ENCODE measurements at regions not wholly inside any gene's neighbourhood (a gene's known extent, or its start where the extent isn't known, plus 50 kb on each side); places are given as distances from the start of the nearest gene placed in this dataset.

- no peak for DNase-seq (ENCODE audit: low spot score)
These were observed 161.7 kb downstream of the PLPP3 start for GRCh38 chr1:56417646-56418045.

GRCh38 chr1:56416495-56416894 is 162.9 kb downstream of the PLPP3 start:
- no peak for DNase-seq (ENCODE audit: low spot score)

GRCh38 chr1:56415720-56416119 is 163.6 kb downstream of the PLPP3 start:
- no peak for DNase-seq (ENCODE audit: low spot score)

- no peak for DNase-seq (ENCODE audit: low spot score)
These were observed 164.1 kb downstream of the PLPP3 start for GRCh38 chr1:56415258-56415657.

- no peak for DNase-seq (ENCODE audit: low spot score)
These were observed 164.6 kb downstream of the PLPP3 start for GRCh38 chr1:56414728-56415224.

- DNase-seq (ENCODE audit: low spot score), result no peak
These were observed 165.6 kb downstream of the PLPP3 start for GRCh38 chr1:56413671-56414199.

- no peak for DNase-seq (ENCODE audit: low spot score)
These were observed 167.7 kb downstream of the PLPP3 start for GRCh38 chr1:56411484-56412180.

- DNase-seq (ENCODE audit: low spot score), result no peak
These were observed 168.3 kb downstream of the PLPP3 start for GRCh38 chr1:56411021-56411420.

GRCh38 chr1:56410405-56410804 is 169.0 kb downstream of the PLPP3 start:
- no peak for DNase-seq (ENCODE audit: low spot score)

- DNase-seq (ENCODE audit: low spot score), result no peak
These were observed 170.2 kb downstream of the PLPP3 start for GRCh38 chr1:56409112-56409691.

GRCh38 chr1:56406821-56407220 is 172.5 kb downstream of the PLPP3 start:
- DNase-seq (ENCODE audit: low spot score), result no peak

- no peak for DNase-seq (ENCODE audit: low spot score)
These were observed 174.8 kb downstream of the PLPP3 start for GRCh38 chr1:56404561-56405030.

- no peak for DNase-seq (ENCODE audit: low spot score)
These were observed 175.3 kb downstream of the PLPP3 start for GRCh38 chr1:56404066-56404465.

- DNase-seq (ENCODE audit: low spot score), result no peak
These were observed 176.0 kb downstream of the PLPP3 start for GRCh38 chr1:56403321-56403720.

GRCh38 chr1:56401191-56401590 is 178.2 kb downstream of the PLPP3 start:
- no peak for DNase-seq (ENCODE audit: low spot score)

- no peak for DNase-seq (ENCODE audit: low spot score)
These were observed 178.8 kb downstream of the PLPP3 start for GRCh38 chr1:56400526-56400925.

GRCh38 chr1:56399795-56400194 is 179.6 kb downstream of the PLPP3 start:
- DNase-seq (ENCODE audit: low spot score), result no peak

GRCh38 chr1:56399326-56399725 is 180.0 kb downstream of the PLPP3 start:
- no peak for DNase-seq (ENCODE audit: low spot score)

- no peak for DNase-seq (ENCODE audit: low spot score)
These were observed 181.5 kb downstream of the PLPP3 start for GRCh38 chr1:56397811-56398231.

GRCh38 chr1:56397409-56397808 is 182.0 kb downstream of the PLPP3 start:
- no peak for DNase-seq (ENCODE audit: low spot score)

GRCh38 chr1:56396581-56396980 is 182.8 kb downstream of the PLPP3 start:
- no peak for DNase-seq (ENCODE audit: low spot score)

GRCh38 chr1:56395776-56396175 is 183.6 kb downstream of the PLPP3 start:
- DNase-seq (ENCODE audit: low spot score), result no peak

- DNase-seq (ENCODE audit: low spot score), result no peak
These were observed 185.1 kb downstream of the PLPP3 start for GRCh38 chr1:56394298-56394697.

All from CD4-positive, alpha-beta T cell treated with Interleukin-6 at 100 ng/mL for 8 hours (primary cell).